CD8-positive, alpha-beta memory T cell (primary cell): ENCODE measurements at regions not wholly inside any gene's neighbourhood (a gene's known extent, or its start where the extent isn't known, plus 50 kb on each side); places are given as distances from the start of the nearest gene placed in this dataset.

ENCODE experiments used
- CTCF ChIA-PET: fragments of 350-600 bp; sonication (Branson Sonifier 250); formaldehyde crosslinking; loops from one replicate; lab custom pipeline; 2021; ENCODE audit warnings: antibody characterized with exemption; lab: Charles Lee
- POLR2A ChIA-PET: fragments of 350-600 bp; sonication (Branson Sonifier 250); formaldehyde crosslinking; loops from one replicate; lab custom pipeline; 2021; ENCODE audit warnings: antibody characterized with exemption; lab: Charles Lee
- DNase-seq, 5 donors: peaks; one replicate each; pipeline versions ENCODE4 v3.0.0 to v3.0.0-alpha.2; 2020 to 2022; ENCODE audit warnings: mixed read lengths in 1 of 5
- H3K27ac ChIP-seq: one replicate; pipeline ENCODE4 v1.7.0; 2013; ENCODE audit warnings: low read depth, mild to moderate bottlenecking, low read length, moderate library complexity
- H3K27me3 ChIP-seq: 2 replicates; pipeline ENCODE4 v1.7.0; 2013; ENCODE audit warnings: low read length, mild to moderate bottlenecking; ENCODE audit not compliant: insufficient read depth, poor library complexity, severe bottlenecking
- H3K36me3 ChIP-seq: 2 replicates; pipeline ENCODE4 v1.7.0; 2013; ENCODE audit warnings: mild to moderate bottlenecking, low read length, moderate library complexity; ENCODE audit not compliant: insufficient read depth
- H3K4me1 ChIP-seq: 2 replicates; pipeline ENCODE4 v1.7.0; 2013; ENCODE audit warnings: mild to moderate bottlenecking, low read length, moderate library complexity; ENCODE audit not compliant: insufficient read depth
- H3K4me3 ChIP-seq: 2 replicates; pipeline ENCODE4 v1.7.0; 2013; ENCODE audit warnings: mild to moderate bottlenecking, low read length
- H3K9me3 ChIP-seq: 2 replicates; pipeline ENCODE4 v1.7.0; 2013; ENCODE audit warnings: mild to moderate bottlenecking, low read length
- H3K27ac Mint-ChIP-seq, 8 donors: one replicate each; pipeline ENCODE4 v1.8.0; 2020 to 2021; ENCODE audit warnings: mixed read lengths in 8 of 8, mild to moderate bottlenecking in 6 of 8, inconsistent platforms in 3 of 8, moderate library complexity in 3 of 8
- H3K27me3 Mint-ChIP-seq, 2 donors: one replicate each; pipeline ENCODE4 v1.8.0; 2020 to 2021; ENCODE audit warnings: mixed read lengths in 2 of 2, mild to moderate bottlenecking in 1 of 2, moderate library complexity in 1 of 2
- H3K36me3 Mint-ChIP-seq, 3 donors: one replicate each; pipeline ENCODE4 v1.8.0; 2020 to 2021; ENCODE audit warnings: mixed read lengths in 3 of 3, inconsistent platforms in 1 of 3, mild to moderate bottlenecking in 1 of 3
- H3K4me1 Mint-ChIP-seq, 3 donors: one replicate each; pipeline ENCODE4 v1.8.0; 2020 to 2021; ENCODE audit warnings: mixed read lengths in 3 of 3, inconsistent platforms in 1 of 3, mild to moderate bottlenecking in 1 of 3
- H3K4me3 Mint-ChIP-seq, 7 donors: one replicate each; pipeline ENCODE4 v1.8.0; 2020 to 2021; ENCODE audit warnings: mixed read lengths in 7 of 7, mild to moderate bottlenecking in 6 of 7, moderate library complexity in 4 of 7, inconsistent platforms in 2 of 7
- H3K9me3 Mint-ChIP-seq, 5 donors: one replicate each; pipeline ENCODE4 v1.8.0; 2020 to 2022; ENCODE audit warnings: mixed read lengths in 5 of 5, mild to moderate bottlenecking in 3 of 5, moderate library complexity in 2 of 5, inconsistent platforms in 1 of 5

- Histone ChIP-seq H3K9me3 (no peaks in the 10 kb centered on the region), H3K4me1 (no peaks in the 10 kb centered on the region), H3K4me3 (no peak overlapping the region), H3K27me3 (no peaks in the 10 kb centered on the region), H3K27ac (no peak overlapping the region), H3K36me3 (no peaks in the 10 kb centered on the region)
- no peak overlapping the region for H3K27ac Mint-ChIP-seq
- H3K9me3 Mint-ChIP-seq = peaks cover 0 to 23% (median 1%) of the 10 kb centered on the region in 5 donors
- no peak for DNase-seq
- H3K4me1 Mint-ChIP-seq = no peaks in the 10 kb centered on the region
- H3K4me3 Mint-ChIP-seq = no peak overlapping the region
- POLR2A ChIA-PET = no interaction called here
- CTCF ChIA-PET = no interaction called here
- H3K27me3 Mint-ChIP-seq = no peaks in the 10 kb centered on the region
- H3K36me3 Mint-ChIP-seq = no peaks in the 10 kb centered on the region
Observed at GRCh38 chr2:164073101-164074074, 337.6 kb upstream of the FIGN start.

GRCh38 chr2:164069540-164069939, 333.7 kb upstream of the FIGN start:
- no peaks in the 10 kb centered on the region for H3K27me3 ChIP-seq

GRCh38 chr2:164068063-164068462, 332.3 kb upstream of the FIGN start:
- ChIA-PET CTCF (no interaction called here), POLR2A (no interaction called here)
- Histone ChIP-seq H3K36me3 (no peaks in the 10 kb centered on the region), H3K27ac (no peak overlapping the region), H3K4me1 (no peaks in the 10 kb centered on the region), H3K4me3 (no peak overlapping the region), H3K27me3 (no peaks in the 10 kb centered on the region), H3K9me3 (no peaks in the 10 kb centered on the region)
- no peak for DNase-seq
- H3K27me3 Mint-ChIP-seq = no peaks in the 10 kb centered on the region
- H3K27ac Mint-ChIP-seq = no peak overlapping the region
- no peaks in the 10 kb centered on the region for H3K4me1 Mint-ChIP-seq
- H3K4me3 Mint-ChIP-seq = no peak overlapping the region
- peaks cover 0 to 23% (median 2%) of the 10 kb centered on the region in 5 donors for H3K9me3 Mint-ChIP-seq
- no peaks in the 10 kb centered on the region for H3K36me3 Mint-ChIP-seq

More at GRCh38 chr2:164069540-164069939, 333.7 kb upstream of the FIGN start:
- Histone ChIP-seq H3K9me3 (no peaks in the 10 kb centered on the region), H3K4me3 (no peak overlapping the region), H3K27ac (no peak overlapping the region), H3K4me1 (no peaks in the 10 kb centered on the region), H3K36me3 (no peaks in the 10 kb centered on the region)
- DNase-seq = no peak
- Mint-ChIP-seq H3K9me3 (peaks cover 1 to 26% (median 2%) of the 10 kb centered on the region in 5 donors), H3K36me3 (no peaks in the 10 kb centered on the region), H3K27me3 (no peaks in the 10 kb centered on the region), H3K27ac (no peak overlapping the region), H3K4me3 (no peak overlapping the region), H3K4me1 (no peaks in the 10 kb centered on the region)
- ChIA-PET CTCF (no interaction called here), POLR2A (no interaction called here)

- no peak for DNase-seq
- Mint-ChIP-seq H3K27ac (no peak overlapping the region), H3K36me3 (no peaks in the 10 kb centered on the region), H3K4me1 (no peaks in the 10 kb centered on the region), H3K27me3 (no peaks in the 10 kb centered on the region), H3K4me3 (no peak overlapping the region), H3K9me3 (peaks cover under 1 to 27% (median 2%) of the 10 kb centered on the region in 5 donors)
- POLR2A ChIA-PET = no interaction called here
- CTCF ChIA-PET = no interaction called here
- no peaks in the 10 kb centered on the region for H3K36me3 ChIP-seq
- H3K4me3 ChIP-seq = no peak overlapping the region
- H3K27ac ChIP-seq = no peak overlapping the region
- H3K9me3 ChIP-seq = no peaks in the 10 kb centered on the region
- H3K27me3 ChIP-seq = no peaks in the 10 kb centered on the region
- H3K4me1 ChIP-seq = no peaks in the 10 kb centered on the region
Observed at GRCh38 chr2:164066095-164066494, 330.3 kb upstream of the FIGN start.

- no peaks in the 10 kb centered on the region for H3K36me3 Mint-ChIP-seq
- H3K4me3 Mint-ChIP-seq = no peak overlapping the region
- Histone ChIP-seq H3K4me1 (no peaks in the 10 kb centered on the region), H3K27me3 (no peaks in the 10 kb centered on the region), H3K9me3 (no peaks in the 10 kb centered on the region), H3K36me3 (no peaks in the 10 kb centered on the region), H3K27ac (no peak overlapping the region), H3K4me3 (no peak overlapping the region)
- CTCF ChIA-PET = no interaction called here
- POLR2A ChIA-PET = no interaction called here
- H3K27me3 Mint-ChIP-seq = no peaks in the 10 kb centered on the region
- no peak for DNase-seq
- H3K27ac Mint-ChIP-seq = no peak overlapping the region
- no peaks in the 10 kb centered on the region for H3K4me1 Mint-ChIP-seq
- peaks cover 2 to 27% (median 5%) of the 10 kb centered on the region in 5 donors for H3K9me3 Mint-ChIP-seq
Observed at GRCh38 chr2:164065038-164065437, 329.2 kb upstream of the FIGN start.

GRCh38 chr2:164061129-164061746, 325.4 kb upstream of the FIGN start:
- POLR2A ChIA-PET = no interaction called here
- H3K4me3 Mint-ChIP-seq = no peak overlapping the region
- no peaks in the 10 kb centered on the region for H3K4me1 Mint-ChIP-seq
- Histone ChIP-seq H3K4me1 (no peaks in the 10 kb centered on the region), H3K27ac (no peak overlapping the region), H3K36me3 (no peaks in the 10 kb centered on the region), H3K9me3 (no peaks in the 10 kb centered on the region), H3K4me3 (no peak overlapping the region), H3K27me3 (no peaks in the 10 kb centered on the region)
- CTCF ChIA-PET = no interaction called here
- H3K36me3 Mint-ChIP-seq = peaks cover 0 to 2% (median 0%) of the 10 kb centered on the region in 3 donors
- DNase-seq = no peak
- no peaks in the 10 kb centered on the region for H3K27me3 Mint-ChIP-seq
- H3K9me3 Mint-ChIP-seq = peaks cover 0 to 19% (median 8%) of the 10 kb centered on the region in 5 donors
- H3K27ac Mint-ChIP-seq = no peak overlapping the region

GRCh38 chr2:164060031-164060430, 324.2 kb upstream of the FIGN start:
- CTCF ChIA-PET = no interaction called here
- no peak overlapping the region for H3K4me3 ChIP-seq
- Mint-ChIP-seq H3K36me3 (peaks cover 0 to 2% (median 0%) of the 10 kb centered on the region in 3 donors), H3K27me3 (no peaks in the 10 kb centered on the region), H3K27ac (no peak overlapping the region), H3K4me3 (no peak overlapping the region), H3K9me3 (peaks cover 5 to 19% (median 9%) of the 10 kb centered on the region in 5 donors), H3K4me1 (no peaks in the 10 kb centered on the region)
- no peak overlapping the region for H3K27ac ChIP-seq
- no peak for DNase-seq
- H3K36me3 ChIP-seq = no peaks in the 10 kb centered on the region
- POLR2A ChIA-PET = no interaction called here
- H3K9me3 ChIP-seq = no peaks in the 10 kb centered on the region
- H3K27me3 ChIP-seq = no peaks in the 10 kb centered on the region
- H3K4me1 ChIP-seq = no peaks in the 10 kb centered on the region

- peaks cover 0 to 2% (median 0%) of the 10 kb centered on the region in 3 donors for H3K36me3 Mint-ChIP-seq
- Histone ChIP-seq H3K4me1 (no peaks in the 10 kb centered on the region), H3K27ac (no peak overlapping the region), H3K9me3 (no peaks in the 10 kb centered on the region), H3K4me3 (no peak overlapping the region), H3K36me3 (no peaks in the 10 kb centered on the region), H3K27me3 (no peaks in the 10 kb centered on the region)
- DNase-seq = no peak
- H3K4me3 Mint-ChIP-seq = no peak overlapping the region
- no peak overlapping the region for H3K27ac Mint-ChIP-seq
- H3K9me3 Mint-ChIP-seq = peaks cover 5 to 23% (median 12%) of the 10 kb centered on the region in 5 donors
- ChIA-PET CTCF (no interaction called here), POLR2A (no interaction called here)
- H3K27me3 Mint-ChIP-seq = no peaks in the 10 kb centered on the region
- H3K4me1 Mint-ChIP-seq = no peaks in the 10 kb centered on the region
Observed at GRCh38 chr2:164055623-164056022, 319.8 kb upstream of the FIGN start.
